ENCODE measurements at regions not wholly inside any gene's neighbourhood (a gene's known extent, or its start where the extent isn't known, plus 50 kb on each side); places are given as distances from the start of the nearest gene placed in this dataset.

DNA sequence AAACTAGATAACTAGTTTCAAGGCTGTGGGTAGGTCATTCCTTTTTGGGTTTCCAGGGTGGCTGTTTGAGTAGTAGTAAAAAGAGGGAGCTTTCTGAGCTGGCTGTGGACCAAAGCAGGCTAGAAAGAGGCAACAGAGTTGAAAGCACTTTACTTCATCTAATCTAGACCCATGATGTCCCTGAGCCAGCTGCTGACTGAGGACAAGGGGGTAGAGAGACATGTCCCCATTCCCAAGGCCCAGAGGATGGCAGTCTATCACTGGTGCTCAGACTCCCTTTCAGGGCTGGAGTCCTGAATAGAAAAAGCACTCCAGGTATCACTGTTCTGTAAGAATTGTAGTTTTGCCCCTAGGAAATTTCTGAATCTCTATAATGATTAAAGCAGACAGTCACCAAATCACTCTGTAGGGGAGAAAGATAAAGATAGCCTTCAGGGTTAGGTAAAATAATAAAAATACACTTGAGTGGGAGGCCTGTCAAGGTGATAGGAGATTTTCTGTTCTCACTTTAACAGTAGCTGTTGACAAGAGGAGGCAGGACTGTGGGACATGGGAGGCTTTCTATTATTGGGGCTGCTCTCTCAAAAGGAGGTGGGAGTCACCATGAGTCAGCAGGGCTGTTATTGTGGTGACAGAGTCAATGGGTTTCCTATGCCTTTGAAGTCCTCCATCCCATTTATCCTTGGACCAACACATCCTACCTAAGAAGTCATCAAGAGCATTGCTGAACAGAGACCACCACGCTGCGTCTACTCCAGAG, 190.2 kb upstream of the MPHOSPH6 start:
- Histone ChIP-seq H4K8ac (ENCODE audit: extremely low read depth, insufficient read depth, low read length) (no peak overlapping the region), H3K23me2 (ENCODE audit: low read depth, low read length) (no peaks in the 10 kb centered on the region), H2BK12ac (ENCODE audit: low read depth, low read length) (no peak overlapping the region), H3K9ac (replicated peaks in 1 of 4; ENCODE audit: extremely low read depth in 1 of 4, low read depth in 3 of 4, low read length in 3 of 4) (no peak overlapping the region), H3K36me3 (ENCODE audit: control insufficient read depth in 2 of 4, insufficient read depth in 4 of 4, low read length in 3 of 4) (no peaks in the 10 kb centered on the region), H3K56ac (replicated peaks; ENCODE audit: insufficient read length, low read depth, low read length) (no peak overlapping the region), H3K18ac (ENCODE audit: extremely low read depth, low read length) (no peak overlapping the region), H3K79me2 (ENCODE audit: control insufficient read depth in 1 of 2, insufficient read depth in 2 of 2, low read length in 2 of 2) (no peaks in the 10 kb centered on the region), H3K4ac (replicated peaks; ENCODE audit: insufficient read length, low read depth, low read length) (no peak overlapping the region), H2BK15ac (ENCODE audit: low read length) (no peak overlapping the region), H3K27me3 (replicated peaks in 1 of 4; ENCODE audit: control insufficient read depth in 3 of 4, extremely low read depth in 1 of 4, insufficient read depth in 3 of 4, low read length in 3 of 4) (no peaks in the 10 kb centered on the region), H2BK120ac (replicated peaks; ENCODE audit: low read depth, low read length) (no peak overlapping the region), H3K79me1 (ENCODE audit: low read depth, low read length) (no peaks in the 10 kb centered on the region), H2BK5ac (ENCODE audit: low read depth, low read length) (no peak overlapping the region), H2BK20ac (ENCODE audit: low read length) (no peak overlapping the region), H3K27ac (ENCODE audit: low read depth, low read length) (no peak overlapping the region), H3K9me3 (ENCODE audit: insufficient read depth in 2 of 2, low read depth in 1 of 2, low read length in 1 of 2) (no peaks in the 10 kb centered on the region), H3K23ac (ENCODE audit: insufficient read length) (no peak overlapping the region), H3K4me3 (ENCODE audit: extremely low read depth in 1 of 4, insufficient read depth in 2 of 4, low read depth in 3 of 4, low read length in 4 of 4) (no peak overlapping the region), H2AK5ac (ENCODE audit: low read depth, low read length) (no peak overlapping the region), H3K4me2 (ENCODE audit: insufficient read depth in 1 of 2, low read depth in 2 of 2, low read length in 2 of 2) (no peak overlapping the region), H4K5ac (ENCODE audit: insufficient read length, low read depth, low read length) (no peak overlapping the region), H4K91ac (replicated peaks; ENCODE audit: insufficient read length, low read length) (no peak overlapping the region), H3K14ac (ENCODE audit: insufficient read length) (no peak overlapping the region), H4K20me1 (replicated peaks in 1 of 2; ENCODE audit: control insufficient read depth in 1 of 2, insufficient read depth in 2 of 2, low read length in 2 of 2) (no peaks in the 10 kb centered on the region), H2AFZ (ENCODE audit: low read length) (no peak overlapping the region), H3K4me1 (replicated peaks in 1 of 4; ENCODE audit: control insufficient read depth in 3 of 4, insufficient read depth in 4 of 4, low read length in 3 of 4) (no peaks in the 10 kb centered on the region; a peak in 1 of 7 replicates)
- no peak for FAIRE-seq
- ChIA-PET CTCF (ENCODE audit: partially characterized antibody) (interaction anchor here (0.6 to 4.9 kb wide), 10 partner anchors 8 to 605 kb away, joined by 3 to 32 read pairs (median 4); no protein-coding TSS in a partner anchor), POLR2A (ENCODE audit: partially characterized antibody) (no interaction called here)
- no peak for DNase-seq (ENCODE audit: low read depth in 1 of 2, low spot score in 2 of 2)
- TF ChIP-seq SIX5 (IDR thresholded peaks at IDR 0.05; ENCODE audit: low read depth, low read length), result no peak
- TF ChIP-seq RAD21 (IDR thresholded peaks at IDR 0.05 in 1 of 2, conservative IDR thresholded peaks at IDR 0.05 in 1 of 2; ENCODE audit: low read depth in 2 of 2, low read length in 2 of 2), result 0 out of 4 replicates have a peak, but pooled peaks of 1 of the 2 experiments have one; percentile 7
- WGBS, 2 experiments (ENCODE audit: extremely low coverage in 1 of 2, insufficient coverage in 1 of 2, insufficient read length in 1 of 2, insufficient replicate concordance in 2 of 2, low coverage in 1 of 2, low lambda C conversion rate in 2 of 2, missing lambda C conversion rate in 1 of 2), result 97% methylated on average over 2 of the region's 2 CpGs; no CpG with 5 or more reads in 1 of the 2 experiments

Measured in H1 (cell line).